IMR-90 (cell line): ENCODE measurements at regions not wholly inside any gene's neighbourhood (a gene's known extent, or its start where the extent isn't known, plus 50 kb on each side); places are given as distances from the start of the nearest gene placed in this dataset.
"Not testable (repeated sequence)": the region's sequence is repeated elsewhere in the genome, so short reads cannot be mapped to it uniquely, and the experiment has no call there.

ENCODE experiments used
- MAZ ChIP-seq: IDR thresholded peaks from 2 replicates; pipeline ENCODE4 v1.6.1; 2012; ENCODE audit warnings: low read depth, mild to moderate bottlenecking, low read length, improper control_type of control experiment, moderate library complexity, borderline replicate concordance
- POLR2A ChIP-seq: IDR thresholded peaks from 2 replicates; pipeline ENCODE4 v1.6.1; 2012; ENCODE audit warnings: mild to moderate bottlenecking, low read depth, low read length
- SMC3 ChIP-seq: fragments of 150-350 bp; IDR thresholded peaks from 2 replicates; pipeline ENCODE4 v1.6.1; 2016; ENCODE audit warnings: low read depth, mild to moderate bottlenecking, antibody characterized with exemption, low read length, moderate library complexity
- TF ChIP-seq, protein P1 (sequence below): conservative IDR thresholded peaks from 2 replicates; pipeline ENCODE4 v1.5.1; 2012; ENCODE audit warnings: mild to moderate bottlenecking, low read depth, low read length, improper control_type of control experiment

DNA sequence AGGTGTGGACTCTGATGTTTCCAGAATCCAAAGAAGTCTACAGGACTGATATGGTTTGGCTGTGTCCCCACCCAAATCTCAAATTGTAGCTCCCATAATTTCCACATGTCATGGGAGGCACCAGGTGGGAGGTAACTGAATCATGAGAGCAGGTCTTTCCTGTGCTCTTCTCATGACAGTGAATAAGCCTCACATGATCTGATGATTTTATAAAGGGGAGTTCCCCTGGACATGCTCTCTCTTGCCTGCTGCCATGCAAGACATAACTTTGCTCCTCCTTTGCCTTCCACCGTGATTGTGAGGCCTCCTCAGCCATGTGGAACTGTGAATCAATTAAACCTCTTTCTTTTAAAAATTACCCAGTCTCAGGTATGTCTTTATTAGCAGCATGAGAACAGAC lies 1205.3 kb downstream of the SLC16A7 start:
- not testable (repeated sequence) for TF ChIP-seq POLR2A, MAZ, SMC3
- TF ChIP-seq, protein P1, sequence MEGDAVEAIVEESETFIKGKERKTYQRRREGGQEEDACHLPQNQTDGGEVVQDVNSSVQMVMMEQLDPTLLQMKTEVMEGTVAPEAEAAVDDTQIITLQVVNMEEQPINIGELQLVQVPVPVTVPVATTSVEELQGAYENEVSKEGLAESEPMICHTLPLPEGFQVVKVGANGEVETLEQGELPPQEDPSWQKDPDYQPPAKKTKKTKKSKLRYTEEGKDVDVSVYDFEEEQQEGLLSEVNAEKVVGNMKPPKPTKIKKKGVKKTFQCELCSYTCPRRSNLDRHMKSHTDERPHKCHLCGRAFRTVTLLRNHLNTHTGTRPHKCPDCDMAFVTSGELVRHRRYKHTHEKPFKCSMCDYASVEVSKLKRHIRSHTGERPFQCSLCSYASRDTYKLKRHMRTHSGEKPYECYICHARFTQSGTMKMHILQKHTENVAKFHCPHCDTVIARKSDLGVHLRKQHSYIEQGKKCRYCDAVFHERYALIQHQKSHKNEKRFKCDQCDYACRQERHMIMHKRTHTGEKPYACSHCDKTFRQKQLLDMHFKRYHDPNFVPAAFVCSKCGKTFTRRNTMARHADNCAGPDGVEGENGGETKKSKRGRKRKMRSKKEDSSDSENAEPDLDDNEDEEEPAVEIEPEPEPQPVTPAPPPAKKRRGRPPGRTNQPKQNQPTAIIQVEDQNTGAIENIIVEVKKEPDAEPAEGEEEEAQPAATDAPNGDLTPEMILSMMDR, result not testable (repeated sequence)
